Panc1 (cell line): ENCODE measurements at regions not wholly inside any gene's neighbourhood (a gene's known extent, or its start where the extent isn't known, plus 50 kb on each side); places are given as distances from the start of the nearest gene placed in this dataset.

Experiments used
- ATAC-seq: fragments of 200-7000 bp; cut with Tn5 transposase; 2 replicates; pipeline ENCODE4 v1.9.1; 2020; ENCODE audit warnings: mild to moderate bottlenecking, moderate library complexity
- BruUV-seq: library from RNA; stranded (reverse); fragments of 400-500 nt; replicated peaks from 2 replicates; lab custom pipeline; 2021; lab: Mats Ljungman, UMichigan
- CTCF ChIA-PET: fragments of 300-600 bp; sonication (Branson Sonifier 250); formaldehyde crosslinking; loops from one replicate; lab custom pipeline; 2022; ENCODE audit warnings: antibody characterized with exemption; lab: Charles Lee
- POLR2A ChIA-PET: fragments of 300-600 bp; sonication (Branson Sonifier 250); formaldehyde crosslinking; loops from one replicate; lab custom pipeline; 2022; ENCODE audit warnings: antibody characterized with exemption; lab: Charles Lee
- DNase-seq: peaks from one replicate; pipeline ENCODE4 v3.0.0-alpha.2; 2010; ENCODE audit warnings: low read depth, low spot score
- H3K27ac ChIP-seq: 2 replicates; pipeline ENCODE4 v1.5.1; 2011; ENCODE audit warnings: mild to moderate bottlenecking, low read length, inconsistent platforms
- H3K27me3 ChIP-seq: fragments of 200-500 bp; sonication (Bioruptor generic); 2 replicates; pipeline ENCODE4 v1.6.0; 2014; ENCODE audit warnings: low read length, inconsistent platforms; ENCODE audit not compliant: control insufficient read depth, insufficient read depth
- H3K36me3 ChIP-seq: fragments of 200-500 bp; sonication (Bioruptor generic); 2 replicates; pipeline ENCODE4 v1.5.1; 2014; ENCODE audit warnings: inconsistent platforms, mild to moderate bottlenecking, low read length, moderate library complexity; ENCODE audit not compliant: control insufficient read depth, insufficient read depth
- H3K4me1 ChIP-seq: 2 replicates; pipeline ENCODE4 v1.5.1; 2011; ENCODE audit warnings: inconsistent platforms, mild to moderate bottlenecking, low read length, moderate library complexity; ENCODE audit not compliant: control insufficient read depth, insufficient read depth
- H3K4me3 ChIP-seq, 2 experiments: 2 replicates each; pipeline ENCODE4 v1.5.1; 2011 to 2012; ENCODE audit warnings: low read depth in 2 of 2, low read length in 2 of 2, mild to moderate bottlenecking in 2 of 2, inconsistent platforms in 1 of 2, moderate library complexity in 1 of 2
- H3K9me3 ChIP-seq: fragments of 200-500 bp; sonication (Bioruptor generic); 2 replicates; pipeline ENCODE4 v1.5.1; 2014; ENCODE audit warnings: low read depth, mild to moderate bottlenecking, inconsistent platforms, low read length, moderate library complexity; ENCODE audit not compliant: control insufficient read depth, insufficient read depth
- CTCF ChIP-seq: fragments of 450-650 bp; IDR thresholded peaks from 2 replicates; pipeline ENCODE4 v1.5.1; 2017; ENCODE audit warnings: mild to moderate bottlenecking
- POLR2AphosphoS5 ChIP-seq: IDR thresholded peaks from 2 replicates; pipeline ENCODE4 v1.6.1; 2012; ENCODE audit warnings: mild to moderate bottlenecking, low read depth, low read length, moderate library complexity
- SIN3A ChIP-seq: IDR thresholded peaks from 2 replicates; pipeline ENCODE4 v1.6.1; 2012; ENCODE audit warnings: low read depth, mild to moderate bottlenecking, low read length, moderate library complexity, borderline replicate concordance; ENCODE audit not compliant: insufficient read depth
- TCF7L2 ChIP-seq: IDR thresholded peaks from 2 replicates; pipeline ENCODE4 v1.6.1; 2011; ENCODE audit warnings: mild to moderate bottlenecking, low read depth, low read length, inconsistent platforms
- in situ Hi-C: cut with HindIII; loops from 2 replicates; pipeline ENCODE4 v1.10.0; 2016; ENCODE audit warnings: low sequenced_read_pairs, low pct_unique_long_range_greater_than_20kb
- intact Hi-C: fragments of 100-400 bp; cut with micrococcal nuclease; formaldehyde crosslinking; loops from one replicate; pipeline ENCODE4 v1.10.0; 2022; ENCODE audit not compliant: unreplicated experiment
- TF ChIP-seq, protein P1 (sequence below), 2 experiments: IDR thresholded peaks; 2 replicates each; pipeline ENCODE4 v1.6.1; 2011 to 2012; ENCODE audit warnings: low read depth in 2 of 2, control low read depth in 1 of 2, low read length in 1 of 2, mild to moderate bottlenecking in 1 of 2, moderate library complexity in 1 of 2; ENCODE audit not compliant: insufficient read depth in 1 of 2

- H3K4me3 ChIP-seq = no peak overlapping the region
- ChIA-PET POLR2A (no interaction called here), CTCF (no interaction called here)
- H3K36me3 ChIP-seq = no peaks in the 10 kb centered on the region
- no peaks in the 10 kb centered on the region for H3K27me3 ChIP-seq
- intact Hi-C loops = no loop called here
- in situ Hi-C loops = no loop called here
- TF ChIP-seq CTCF = no peak
- no peak for TF ChIP-seq TCF7L2
- TF ChIP-seq SIN3A = no peak
- TF ChIP-seq, protein P1, sequence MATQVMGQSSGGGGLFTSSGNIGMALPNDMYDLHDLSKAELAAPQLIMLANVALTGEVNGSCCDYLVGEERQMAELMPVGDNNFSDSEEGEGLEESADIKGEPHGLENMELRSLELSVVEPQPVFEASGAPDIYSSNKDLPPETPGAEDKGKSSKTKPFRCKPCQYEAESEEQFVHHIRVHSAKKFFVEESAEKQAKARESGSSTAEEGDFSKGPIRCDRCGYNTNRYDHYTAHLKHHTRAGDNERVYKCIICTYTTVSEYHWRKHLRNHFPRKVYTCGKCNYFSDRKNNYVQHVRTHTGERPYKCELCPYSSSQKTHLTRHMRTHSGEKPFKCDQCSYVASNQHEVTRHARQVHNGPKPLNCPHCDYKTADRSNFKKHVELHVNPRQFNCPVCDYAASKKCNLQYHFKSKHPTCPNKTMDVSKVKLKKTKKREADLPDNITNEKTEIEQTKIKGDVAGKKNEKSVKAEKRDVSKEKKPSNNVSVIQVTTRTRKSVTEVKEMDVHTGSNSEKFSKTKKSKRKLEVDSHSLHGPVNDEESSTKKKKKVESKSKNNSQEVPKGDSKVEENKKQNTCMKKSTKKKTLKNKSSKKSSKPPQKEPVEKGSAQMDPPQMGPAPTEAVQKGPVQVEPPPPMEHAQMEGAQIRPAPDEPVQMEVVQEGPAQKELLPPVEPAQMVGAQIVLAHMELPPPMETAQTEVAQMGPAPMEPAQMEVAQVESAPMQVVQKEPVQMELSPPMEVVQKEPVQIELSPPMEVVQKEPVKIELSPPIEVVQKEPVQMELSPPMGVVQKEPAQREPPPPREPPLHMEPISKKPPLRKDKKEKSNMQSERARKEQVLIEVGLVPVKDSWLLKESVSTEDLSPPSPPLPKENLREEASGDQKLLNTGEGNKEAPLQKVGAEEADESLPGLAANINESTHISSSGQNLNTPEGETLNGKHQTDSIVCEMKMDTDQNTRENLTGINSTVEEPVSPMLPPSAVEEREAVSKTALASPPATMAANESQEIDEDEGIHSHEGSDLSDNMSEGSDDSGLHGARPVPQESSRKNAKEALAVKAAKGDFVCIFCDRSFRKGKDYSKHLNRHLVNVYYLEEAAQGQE (IDR thresholded peaks at IDR 0.05; ENCODE audit: insufficient read depth in 1 of 2, low read depth in 2 of 2, low read length in 1 of 2) = no peak
- no peak for TF ChIP-seq POLR2AphosphoS5
- H3K9me3 ChIP-seq = no peaks in the 10 kb centered on the region
- H3K4me1 ChIP-seq = no peaks in the 10 kb centered on the region
- DNase-seq (no peak), ATAC-seq (no peak)
- BruUV-seq = no TSS peak
- H3K27ac ChIP-seq = no peak overlapping the region
Observed at GRCh38 chr5:4099386-4099785, 503.8 kb downstream of the IRX1 start.

DNA sequence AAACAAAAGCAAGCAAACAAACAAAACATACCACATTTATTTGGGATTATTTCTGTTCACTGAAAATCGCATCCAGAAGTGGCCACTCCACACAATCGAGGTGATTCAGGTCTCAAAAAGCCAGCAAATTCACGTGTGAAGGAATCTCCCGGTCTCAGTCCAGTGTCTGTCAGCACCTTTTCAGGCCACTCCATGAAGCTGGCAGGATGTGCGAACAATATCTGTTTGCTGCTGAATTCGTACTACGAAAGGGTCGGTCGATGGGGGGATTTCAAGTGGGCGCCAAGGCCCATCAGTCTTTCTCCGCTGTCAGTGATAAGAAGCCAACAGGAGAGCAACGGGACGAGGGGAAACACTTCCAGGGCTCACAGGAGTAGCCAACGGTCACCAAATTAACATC is 505.1 kb downstream of the IRX1 start:
- in situ Hi-C loops (no loop called here), intact Hi-C loops (no loop called here)
- Histone ChIP-seq H3K36me3 (no peaks in the 10 kb centered on the region), H3K27me3 (no peaks in the 10 kb centered on the region), H3K4me1 (no peaks in the 10 kb centered on the region), H3K9me3 (no peaks in the 10 kb centered on the region), H3K27ac (no peak overlapping the region), H3K4me3 (no peak overlapping the region)
- BruUV-seq = no TSS peak
- TF ChIP-seq POLR2AphosphoS5 (no peak), TCF7L2 (no peak), SIN3A (no peak), CTCF (no peak)
- TF ChIP-seq, protein P1 (IDR thresholded peaks at IDR 0.05; ENCODE audit: insufficient read depth in 1 of 2, low read depth in 2 of 2, low read length in 1 of 2) = no peak
- ChIA-PET CTCF (no interaction called here), POLR2A (interaction anchor here (0.7 to 0.8 kb wide), 2 partner anchors 173 to 628 kb away, joined by 4 to 6 read pairs; no protein-coding TSS in a partner anchor)
- ATAC-seq (no peak), DNase-seq (no peak)
